ENCODE measurements at regions not wholly inside any gene's neighbourhood (a gene's known extent, or its start where the extent isn't known, plus 50 kb on each side); places are given as distances from the start of the nearest gene placed in this dataset.

- TF ChIP-seq TAF1 (IDR thresholded peaks at IDR 0.05; ENCODE audit: low read depth): no peak
- TF ChIP-seq, protein P1, sequence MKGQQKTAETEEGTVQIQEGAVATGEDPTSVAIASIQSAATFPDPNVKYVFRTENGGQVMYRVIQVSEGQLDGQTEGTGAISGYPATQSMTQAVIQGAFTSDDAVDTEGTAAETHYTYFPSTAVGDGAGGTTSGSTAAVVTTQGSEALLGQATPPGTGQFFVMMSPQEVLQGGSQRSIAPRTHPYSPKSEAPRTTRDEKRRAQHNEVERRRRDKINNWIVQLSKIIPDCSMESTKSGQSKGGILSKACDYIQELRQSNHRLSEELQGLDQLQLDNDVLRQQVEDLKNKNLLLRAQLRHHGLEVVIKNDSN (IDR thresholded peaks at IDR 0.05): no peak
- no peak for TF ChIP-seq MAX (IDR thresholded peaks at IDR 0.05)
- no peak for TF ChIP-seq CREB1 (IDR thresholded peaks at IDR 0.05; ENCODE audit: low read depth)
- TF ChIP-seq EP300 (IDR thresholded peaks at IDR 0.05; ENCODE audit: borderline replicate concordance): no peak
- TF ChIP-seq NFIC (IDR thresholded peaks at IDR 0.05): no peak
- TF ChIP-seq YY1 (IDR thresholded peaks at IDR 0.05; ENCODE audit: low read depth): no peak
- no peak for TF ChIP-seq CEBPB (IDR thresholded peaks at IDR 0.05)
- no peak for TF ChIP-seq TEAD4 (IDR thresholded peaks at IDR 0.05)
- TF ChIP-seq, protein P2, sequence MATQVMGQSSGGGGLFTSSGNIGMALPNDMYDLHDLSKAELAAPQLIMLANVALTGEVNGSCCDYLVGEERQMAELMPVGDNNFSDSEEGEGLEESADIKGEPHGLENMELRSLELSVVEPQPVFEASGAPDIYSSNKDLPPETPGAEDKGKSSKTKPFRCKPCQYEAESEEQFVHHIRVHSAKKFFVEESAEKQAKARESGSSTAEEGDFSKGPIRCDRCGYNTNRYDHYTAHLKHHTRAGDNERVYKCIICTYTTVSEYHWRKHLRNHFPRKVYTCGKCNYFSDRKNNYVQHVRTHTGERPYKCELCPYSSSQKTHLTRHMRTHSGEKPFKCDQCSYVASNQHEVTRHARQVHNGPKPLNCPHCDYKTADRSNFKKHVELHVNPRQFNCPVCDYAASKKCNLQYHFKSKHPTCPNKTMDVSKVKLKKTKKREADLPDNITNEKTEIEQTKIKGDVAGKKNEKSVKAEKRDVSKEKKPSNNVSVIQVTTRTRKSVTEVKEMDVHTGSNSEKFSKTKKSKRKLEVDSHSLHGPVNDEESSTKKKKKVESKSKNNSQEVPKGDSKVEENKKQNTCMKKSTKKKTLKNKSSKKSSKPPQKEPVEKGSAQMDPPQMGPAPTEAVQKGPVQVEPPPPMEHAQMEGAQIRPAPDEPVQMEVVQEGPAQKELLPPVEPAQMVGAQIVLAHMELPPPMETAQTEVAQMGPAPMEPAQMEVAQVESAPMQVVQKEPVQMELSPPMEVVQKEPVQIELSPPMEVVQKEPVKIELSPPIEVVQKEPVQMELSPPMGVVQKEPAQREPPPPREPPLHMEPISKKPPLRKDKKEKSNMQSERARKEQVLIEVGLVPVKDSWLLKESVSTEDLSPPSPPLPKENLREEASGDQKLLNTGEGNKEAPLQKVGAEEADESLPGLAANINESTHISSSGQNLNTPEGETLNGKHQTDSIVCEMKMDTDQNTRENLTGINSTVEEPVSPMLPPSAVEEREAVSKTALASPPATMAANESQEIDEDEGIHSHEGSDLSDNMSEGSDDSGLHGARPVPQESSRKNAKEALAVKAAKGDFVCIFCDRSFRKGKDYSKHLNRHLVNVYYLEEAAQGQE (IDR thresholded peaks at IDR 0.05; ENCODE audit: low read depth): no peak
- TF ChIP-seq EGR1 (IDR thresholded peaks at IDR 0.05): no peak
- no peak for TF ChIP-seq FOXM1 (IDR thresholded peaks at IDR 0.05; ENCODE audit: borderline replicate concordance, low read depth)
- no peak for TF ChIP-seq TCF12 (IDR thresholded peaks at IDR 0.05; ENCODE audit: low read depth)
- TF ChIP-seq RAD21 (IDR thresholded peaks at IDR 0.05; ENCODE audit: low read depth): no peak
- TF ChIP-seq ZBTB7A (IDR thresholded peaks at IDR 0.05; ENCODE audit: low read depth): no peak
Observed at GRCh38 chr7:114155116-114156110, 236.6 kb upstream of the PPP1R3A start.

- TF ChIP-seq YY1 (IDR thresholded peaks at IDR 0.05; ENCODE audit: low read depth) (no peak), CEBPB (IDR thresholded peaks at IDR 0.05) (no peak), TAF1 (IDR thresholded peaks at IDR 0.05; ENCODE audit: low read depth) (no peak), FOXM1 (IDR thresholded peaks at IDR 0.05; ENCODE audit: borderline replicate concordance, low read depth) (no peak), EGR1 (IDR thresholded peaks at IDR 0.05) (no peak), ZBTB7A (IDR thresholded peaks at IDR 0.05; ENCODE audit: low read depth) (no peak), MAX (IDR thresholded peaks at IDR 0.05) (no peak), EP300 (IDR thresholded peaks at IDR 0.05; ENCODE audit: borderline replicate concordance) (no peak), TEAD4 (IDR thresholded peaks at IDR 0.05) (no peak), NFIC (IDR thresholded peaks at IDR 0.05) (no peak), TCF12 (IDR thresholded peaks at IDR 0.05; ENCODE audit: low read depth) (no peak), RAD21 (IDR thresholded peaks at IDR 0.05; ENCODE audit: low read depth) (no peak)
- TF ChIP-seq, protein P2 (IDR thresholded peaks at IDR 0.05; ENCODE audit: low read depth): no peak
- TF ChIP-seq, protein P1 (IDR thresholded peaks at IDR 0.05): no peak
Observed at GRCh38 chr7:114153700-114154099, 234.9 kb upstream of the PPP1R3A start.

DNA sequence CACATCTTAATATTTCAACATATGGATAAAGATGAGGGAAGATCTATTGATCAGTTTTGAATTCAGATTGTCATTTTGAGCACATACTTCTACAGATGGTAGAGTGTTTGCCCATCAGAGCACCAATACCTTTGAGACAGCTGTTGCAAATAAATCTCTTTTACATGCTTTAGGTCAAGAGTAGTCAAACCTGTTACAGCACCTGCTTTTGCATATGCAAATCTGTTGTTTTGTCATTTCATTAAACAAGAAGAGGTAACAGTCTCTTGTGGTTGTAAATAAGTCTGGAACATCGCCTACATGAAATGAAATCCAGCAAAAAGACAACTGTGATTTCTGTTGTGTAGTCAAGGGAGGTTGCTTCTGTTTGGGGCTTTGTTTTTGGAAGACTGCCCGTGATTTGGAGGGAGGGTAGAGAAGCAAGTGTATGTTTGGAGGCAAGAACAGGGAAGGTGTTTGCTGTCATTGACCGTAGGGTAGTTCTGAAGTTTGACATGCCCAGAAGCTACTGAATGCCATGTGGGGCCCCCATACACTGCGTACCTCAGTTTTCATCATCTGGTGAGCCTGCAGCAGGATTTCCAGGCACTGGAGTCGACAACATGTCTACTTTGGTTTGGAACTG, 233.6 kb upstream of the PPP1R3A start:
- TF ChIP-seq TAF1 (IDR thresholded peaks at IDR 0.05; ENCODE audit: low read depth): no peak
- TF ChIP-seq MAX (IDR thresholded peaks at IDR 0.05): no peak
- no peak for TF ChIP-seq RAD21 (IDR thresholded peaks at IDR 0.05; ENCODE audit: low read depth)
- no peak for TF ChIP-seq ZBTB7A (IDR thresholded peaks at IDR 0.05; ENCODE audit: low read depth)
- TF ChIP-seq FOXM1 (IDR thresholded peaks at IDR 0.05; ENCODE audit: borderline replicate concordance, low read depth): no peak
- TF ChIP-seq, protein P1 (IDR thresholded peaks at IDR 0.05): no peak
- TF ChIP-seq YY1 (IDR thresholded peaks at IDR 0.05; ENCODE audit: low read depth): no peak
- no peak for TF ChIP-seq CEBPB (IDR thresholded peaks at IDR 0.05)
- TF ChIP-seq TCF12 (IDR thresholded peaks at IDR 0.05; ENCODE audit: low read depth): no peak
- TF ChIP-seq EP300 (IDR thresholded peaks at IDR 0.05; ENCODE audit: borderline replicate concordance): no peak
- TF ChIP-seq EGR1 (IDR thresholded peaks at IDR 0.05): no peak
- TF ChIP-seq CREB1 (IDR thresholded peaks at IDR 0.05; ENCODE audit: low read depth): no peak
- TF ChIP-seq NFIC (IDR thresholded peaks at IDR 0.05): no peak
- TF ChIP-seq TEAD4 (IDR thresholded peaks at IDR 0.05): no peak
- TF ChIP-seq, protein P2 (IDR thresholded peaks at IDR 0.05; ENCODE audit: low read depth): no peak

All from Ishikawa (cell line).